Ishikawa (cell line): ENCODE measurements at regions not wholly inside any gene's neighbourhood (a gene's known extent, or its start where the extent isn't known, plus 50 kb on each side); places are given as distances from the start of the nearest gene placed in this dataset.

Source experiments
- CEBPB ChIP-seq: IDR thresholded peaks from 2 replicates; pipeline ENCODE4 v1.6.1; 2012
- CREB1 ChIP-seq: IDR thresholded peaks from 2 replicates; pipeline ENCODE4 v1.6.1; 2012; ENCODE audit warnings: low read depth
- EGR1 ChIP-seq: IDR thresholded peaks from 2 replicates; pipeline ENCODE4 v1.6.1; 2012
- EP300 ChIP-seq: IDR thresholded peaks from 2 replicates; pipeline ENCODE4 v1.6.1; 2012; ENCODE audit warnings: borderline replicate concordance
- FOXM1 ChIP-seq: IDR thresholded peaks from 2 replicates; pipeline ENCODE4 v1.6.1; 2012; ENCODE audit warnings: low read depth, borderline replicate concordance
- RAD21 ChIP-seq: IDR thresholded peaks from 2 replicates; pipeline ENCODE4 v1.6.1; 2012; ENCODE audit warnings: low read depth
- TAF1 ChIP-seq: IDR thresholded peaks from 2 replicates; pipeline ENCODE4 v1.6.1; 2012; ENCODE audit warnings: low read depth, mild to moderate bottlenecking
- TCF12 ChIP-seq: IDR thresholded peaks from 2 replicates; pipeline ENCODE4 v1.6.1; 2012; ENCODE audit warnings: low read depth
- TEAD4 ChIP-seq: IDR thresholded peaks from 2 replicates; pipeline ENCODE4 v1.6.1; 2012
- TF ChIP-seq, protein P1 (sequence below): IDR thresholded peaks from 2 replicates; pipeline ENCODE4 v1.6.1; 2012

DNA sequence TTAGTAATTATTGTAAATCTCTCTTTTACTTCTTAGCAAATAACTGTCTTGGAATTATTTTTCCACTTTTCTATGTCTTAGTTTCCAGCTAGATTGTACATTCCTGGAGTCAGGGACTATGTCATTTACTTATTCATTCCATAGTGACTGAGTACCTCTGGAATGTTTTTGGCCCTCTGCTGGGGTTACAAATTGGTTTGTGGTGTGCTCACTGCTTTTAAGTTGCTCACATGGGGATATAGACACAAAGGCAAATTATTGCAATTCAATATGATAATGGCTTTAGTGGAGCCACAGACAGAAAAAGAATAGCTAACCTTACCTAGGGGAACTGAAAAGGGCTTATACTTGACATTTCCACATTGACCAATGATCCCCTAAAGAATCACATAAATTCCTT, 63.7 kb upstream of the PDGFRA start:
- TF ChIP-seq TCF12 = peak; percentile 66
- peak; percentile 46; the same call in 1 of the 2 replicates for TF ChIP-seq EP300
- 0 out of 2 replicates have a peak, but pooled peaks have one; percentile 1 for TF ChIP-seq CEBPB
- peak; percentile 57; the same call in 1 of the 2 replicates for TF ChIP-seq FOXM1
- TF ChIP-seq TAF1 = no peak
- TF ChIP-seq EGR1 = no peak
- TF ChIP-seq, protein P1, sequence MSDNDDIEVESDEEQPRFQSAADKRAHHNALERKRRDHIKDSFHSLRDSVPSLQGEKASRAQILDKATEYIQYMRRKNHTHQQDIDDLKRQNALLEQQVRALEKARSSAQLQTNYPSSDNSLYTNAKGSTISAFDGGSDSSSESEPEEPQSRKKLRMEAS = no peak
- peak; percentile 83 for TF ChIP-seq TEAD4
- TF ChIP-seq CREB1 = no peak
- no peak for TF ChIP-seq RAD21
